Skin of body (tissue), 1 donor: ENCODE measurements at regions not wholly inside any gene's neighbourhood (a gene's known extent, or its start where the extent isn't known, plus 50 kb on each side); places are given as distances from the start of the nearest gene placed in this dataset.
A peak's percentile ranks its signal among the peaks of the same experiment; 100 is the strongest.
"Not testable (repeated sequence)": the region's sequence is repeated elsewhere in the genome, so short reads cannot be mapped to it uniquely, and the experiment has no call there.

Experiments
- DNase-seq: peaks from one replicate; lab custom pipeline; 2025; lab: John Stamatoyannopoulos, UW

DNA sequence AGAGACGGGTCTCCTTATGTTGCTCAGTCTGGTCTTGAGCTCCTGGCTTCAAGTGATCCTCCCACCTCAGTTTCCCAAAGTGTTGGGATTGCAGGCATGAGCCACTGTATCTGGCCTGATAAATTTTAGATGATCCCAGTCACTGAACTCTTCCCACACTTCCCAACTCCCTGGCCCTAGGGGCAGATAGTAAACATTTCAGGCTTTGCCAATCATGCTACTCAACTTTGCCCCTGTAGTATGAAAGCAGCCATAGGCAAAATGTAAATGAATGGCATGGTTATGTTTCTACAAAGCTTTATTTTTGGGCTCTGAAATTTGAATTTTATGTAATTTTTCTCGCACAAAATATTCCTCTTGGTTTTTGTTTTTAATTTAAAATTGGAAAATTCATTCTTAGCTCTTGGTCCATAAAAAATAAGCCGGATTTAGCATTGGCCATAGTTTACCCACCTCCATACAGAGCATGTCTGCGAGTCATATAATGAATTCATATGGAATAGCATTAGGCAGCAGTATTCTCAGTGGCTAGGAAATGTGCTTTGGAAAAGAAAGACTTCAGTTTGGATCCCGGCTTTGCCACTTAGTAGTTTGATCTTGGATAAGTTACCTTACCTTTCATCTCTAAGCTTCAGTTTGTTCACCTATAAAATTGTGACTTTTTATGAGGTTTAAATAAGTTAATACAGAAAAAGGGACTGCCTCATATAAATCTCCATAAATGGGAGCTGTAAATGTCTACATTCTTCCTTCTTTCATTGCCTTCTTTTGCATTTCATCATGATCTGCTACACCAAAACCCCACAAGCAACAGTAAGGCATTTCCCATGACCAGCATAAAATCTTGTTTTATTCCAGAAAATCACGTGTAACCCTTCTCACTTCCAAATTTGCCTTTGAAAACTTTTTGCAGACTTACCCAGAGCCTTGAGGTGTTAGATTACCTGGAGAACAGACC is 360.3 kb upstream of the TPM1 start:
- DNase-seq: no peak

DNA sequence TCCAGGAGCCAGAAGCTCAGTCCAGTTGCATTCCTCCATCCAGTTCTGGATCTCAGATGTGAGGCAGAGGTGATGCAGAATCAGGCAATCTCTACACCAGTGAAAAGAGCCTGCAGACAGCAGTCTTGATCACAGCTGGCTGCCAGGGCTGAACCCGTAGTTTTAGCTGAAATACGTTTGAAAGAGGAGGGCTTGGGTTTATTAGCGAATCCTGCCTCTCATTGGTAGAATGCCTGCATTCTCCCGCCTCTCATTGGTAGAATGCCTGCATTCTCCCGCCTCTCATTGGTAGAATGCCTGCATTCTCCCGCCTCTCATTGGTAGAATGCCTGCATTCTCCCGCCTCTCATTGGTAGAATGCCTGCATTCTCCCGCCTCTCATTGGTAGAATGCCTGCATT is 359.4 kb upstream of the TPM1 start:
- not testable (repeated sequence) for DNase-seq

DNA sequence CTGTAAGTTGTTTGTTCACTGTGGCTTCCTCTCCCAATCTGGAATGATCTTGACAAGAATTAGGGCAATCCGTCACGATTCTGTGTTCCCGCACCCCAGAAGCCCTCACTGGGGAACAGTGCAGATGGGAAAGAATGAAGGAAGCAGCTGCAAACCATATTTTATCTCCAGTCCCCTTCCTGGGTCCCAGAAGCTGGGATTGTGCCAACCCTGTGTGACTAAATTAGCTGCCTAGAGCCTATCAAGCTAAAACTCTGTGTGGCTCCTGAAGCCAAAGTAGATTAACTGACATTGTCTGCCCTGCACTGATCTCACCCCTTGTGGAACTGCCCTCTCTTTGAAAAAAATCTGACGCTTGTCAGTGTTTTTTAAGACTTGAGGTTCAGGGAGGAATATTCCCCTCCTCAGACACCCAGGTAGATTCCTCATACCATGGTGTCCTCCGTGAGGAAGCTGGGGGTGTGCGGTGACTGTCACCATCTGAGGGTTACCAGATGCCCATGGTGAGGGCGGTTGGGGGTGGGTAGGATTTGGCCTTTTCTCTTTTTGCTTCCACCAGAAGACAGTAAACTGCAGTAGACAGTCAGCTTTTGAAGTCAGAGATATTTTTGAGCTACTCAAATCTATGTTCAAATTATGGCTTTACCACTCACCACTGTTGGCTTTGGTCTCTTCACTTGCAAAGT is 358.3 kb upstream of the TPM1 start:
- DNase-seq: peak; percentile 25

DNA sequence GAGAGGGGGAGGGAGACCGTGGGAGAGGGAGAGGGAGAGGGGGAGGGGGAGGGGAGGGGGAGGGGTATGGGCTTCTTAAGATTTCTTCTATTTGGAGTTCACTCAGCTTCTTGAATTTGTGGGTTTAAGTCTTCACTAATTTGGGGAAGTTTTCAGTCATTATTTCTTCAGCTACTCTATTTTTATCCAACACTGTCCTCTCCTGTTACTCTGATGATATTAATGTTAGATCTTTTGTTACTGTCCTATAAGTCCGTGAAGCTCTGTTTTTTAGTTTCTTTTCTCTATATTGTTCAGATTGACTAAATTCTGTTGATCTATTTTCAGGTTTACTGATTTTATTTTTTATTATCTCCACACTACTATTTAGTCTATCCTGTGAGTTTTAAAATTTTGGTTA is 351.5 kb upstream of the TPM1 start:
- DNase-seq: no peak

DNA sequence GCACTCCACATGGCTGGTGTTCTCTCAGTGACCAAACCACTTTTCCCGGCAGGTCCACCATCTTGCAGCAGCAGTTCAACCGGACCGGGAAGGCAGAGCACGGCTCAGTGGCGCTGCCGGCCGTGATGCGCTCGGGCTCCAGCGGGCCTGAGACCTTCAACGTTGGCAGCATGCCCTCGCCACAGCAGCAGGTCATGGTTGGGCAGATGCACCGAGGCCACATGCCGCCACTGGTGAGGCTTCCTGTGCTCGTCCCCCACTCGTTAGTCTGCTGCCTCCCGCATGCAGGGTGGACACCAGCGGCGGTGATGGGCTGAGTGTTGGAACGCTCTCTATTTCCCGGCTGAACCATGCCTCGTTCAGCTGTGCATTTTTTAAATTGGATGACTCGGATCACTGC is 344.9 kb upstream of the TPM1 start:
- DNase-seq: no peak

DNA sequence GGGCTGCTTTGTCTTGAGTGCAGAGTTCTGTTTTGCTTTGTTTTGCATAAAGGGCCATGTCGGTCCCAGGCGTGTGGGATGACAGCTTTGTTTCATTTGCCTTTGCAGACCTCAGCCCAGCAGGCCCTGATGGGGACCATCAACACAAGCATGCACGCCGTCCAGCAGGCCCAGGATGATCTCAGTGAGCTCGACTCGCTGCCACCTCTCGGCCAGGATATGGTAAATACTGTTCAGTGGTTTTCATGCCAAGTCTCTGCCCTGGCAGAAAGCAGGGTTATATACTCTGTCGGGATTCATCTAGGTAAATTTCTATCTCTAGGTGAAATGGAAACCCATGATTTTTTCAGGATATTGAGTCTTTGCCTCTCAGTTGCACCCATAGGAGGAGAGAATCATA is 343.9 kb upstream of the TPM1 start:
- no peak for DNase-seq

DNA sequence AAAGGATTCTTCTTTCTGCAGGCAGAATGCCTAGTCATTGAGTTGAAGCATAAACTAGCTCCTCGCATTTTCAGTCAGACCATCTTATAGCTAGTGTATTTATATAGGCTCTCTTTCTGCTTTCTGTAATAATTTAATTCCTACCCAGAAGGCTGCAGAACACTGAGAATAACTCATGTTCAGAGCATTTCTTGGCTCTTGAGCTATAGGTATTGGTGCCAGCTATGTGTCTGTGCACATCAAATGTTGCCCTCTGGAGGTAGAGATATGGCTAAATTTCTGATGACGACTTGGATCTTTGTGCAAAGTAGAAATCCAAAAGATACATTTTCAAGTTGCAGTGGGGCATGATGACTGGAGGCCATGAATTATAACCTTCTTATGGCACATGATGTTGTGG is 336.2 kb upstream of the TPM1 start:
- no peak for DNase-seq

DNA sequence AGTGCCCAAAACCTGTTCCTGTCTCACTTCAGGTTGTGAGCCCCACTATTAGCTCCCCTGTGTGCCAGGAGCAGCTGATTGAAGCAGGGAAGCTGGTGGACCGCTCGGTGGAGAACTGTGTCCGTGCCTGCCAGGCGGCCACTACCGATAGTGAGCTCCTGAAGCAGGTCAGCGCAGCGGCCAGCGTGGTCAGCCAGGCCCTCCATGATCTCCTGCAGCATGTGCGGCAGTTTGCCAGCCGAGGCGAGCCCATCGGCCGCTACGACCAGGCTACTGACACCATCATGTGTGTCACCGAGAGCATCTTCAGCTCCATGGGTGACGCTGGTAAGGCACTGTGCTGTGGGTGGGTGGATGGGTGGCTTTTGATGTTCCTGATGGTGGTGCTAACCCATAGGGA is 334.1 kb upstream of the TPM1 start:
- no peak for DNase-seq

DNA sequence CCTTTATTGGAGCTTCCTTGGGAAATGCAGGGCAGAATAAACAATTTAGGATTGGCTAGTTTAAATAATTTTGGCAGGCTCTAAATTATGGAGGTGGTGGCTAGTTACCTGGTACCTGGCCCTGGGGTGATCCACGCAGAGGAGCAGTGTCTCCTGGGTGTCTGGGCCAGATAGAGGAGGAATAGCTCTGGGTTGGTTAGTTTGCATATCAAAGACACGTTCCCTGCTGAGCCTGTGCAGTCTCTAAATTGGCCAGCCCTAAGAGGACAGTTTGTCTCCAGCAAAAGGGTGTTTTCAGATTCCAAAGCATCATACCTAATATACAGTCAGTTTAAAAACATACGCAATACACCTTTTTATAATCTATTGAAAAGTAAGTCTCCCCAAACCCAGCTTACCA is 333.3 kb upstream of the TPM1 start:
- no peak for DNase-seq

DNA sequence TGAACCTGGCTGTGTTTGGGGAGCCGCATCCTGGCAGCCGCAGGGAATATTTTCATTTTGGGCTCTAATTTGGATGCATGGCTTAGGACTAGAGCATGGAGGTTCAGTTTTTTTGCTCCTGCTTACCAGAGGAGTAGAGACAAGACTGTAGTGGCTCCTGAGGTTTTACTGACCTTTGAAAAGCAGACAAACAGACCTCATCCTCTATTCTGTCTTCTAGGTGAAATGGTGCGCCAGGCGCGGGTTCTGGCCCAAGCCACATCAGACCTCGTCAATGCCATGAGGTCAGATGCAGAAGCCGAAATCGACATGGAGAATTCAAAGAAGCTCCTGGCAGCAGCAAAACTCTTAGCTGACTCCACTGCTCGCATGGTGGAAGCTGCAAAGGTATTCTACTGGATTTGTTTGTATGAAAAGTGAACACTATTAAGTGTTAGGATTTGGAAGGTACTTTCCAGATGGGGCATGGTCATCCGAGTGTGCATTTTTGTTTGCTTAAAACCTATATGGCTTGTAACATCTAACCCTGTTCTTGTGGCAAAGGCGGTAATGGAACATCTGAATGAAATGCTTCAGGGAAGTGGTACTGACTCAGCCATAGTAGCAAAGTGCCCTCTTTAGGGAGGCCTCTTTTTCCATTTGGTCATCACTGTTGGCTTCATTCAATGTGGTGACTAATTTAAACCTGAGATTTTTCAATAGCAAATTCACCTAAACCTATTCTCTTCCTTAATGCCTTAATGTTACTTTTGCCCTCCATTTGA is 330.7 kb upstream of the TPM1 start:
- DNase-seq: no peak

DNA sequence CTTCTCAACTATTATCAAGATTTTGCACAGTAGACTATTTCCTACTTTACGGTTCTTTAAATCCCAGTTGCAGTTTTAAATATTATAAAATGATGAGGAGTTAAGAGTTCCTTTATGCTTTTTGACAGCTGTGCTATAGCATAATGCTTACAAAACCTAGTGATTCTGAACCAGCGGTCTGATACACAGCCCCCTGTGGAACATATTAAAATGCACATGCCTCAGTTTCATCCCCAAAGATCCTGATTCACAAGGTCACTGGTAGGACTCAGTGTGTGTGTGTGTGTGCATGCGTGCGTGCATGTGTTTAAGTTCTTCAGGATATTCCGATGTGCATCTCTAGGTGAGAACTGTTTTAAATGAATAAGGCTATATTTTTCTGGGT is 330.1 kb upstream of the TPM1 start:
- DNase-seq: no peak

DNA sequence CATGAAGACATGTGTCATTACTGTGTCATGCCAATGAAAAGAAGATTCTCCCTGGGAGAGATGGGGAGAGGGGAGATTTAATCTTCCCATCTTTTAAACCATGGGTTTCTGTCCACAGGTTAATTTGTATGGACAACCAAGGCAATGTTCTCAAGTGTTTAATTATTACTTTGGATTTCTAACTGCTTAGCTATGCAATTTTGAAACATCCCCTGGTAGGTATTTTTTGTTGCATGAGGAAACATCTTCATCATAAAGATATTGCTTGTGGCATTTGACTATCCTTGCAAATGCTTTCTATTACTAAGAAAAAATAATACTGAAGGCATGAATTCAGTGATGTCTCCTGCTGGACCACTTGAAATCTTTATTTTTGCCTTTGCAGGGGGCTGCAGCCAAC is 326.6 kb upstream of the TPM1 start:
- no peak for DNase-seq

DNA sequence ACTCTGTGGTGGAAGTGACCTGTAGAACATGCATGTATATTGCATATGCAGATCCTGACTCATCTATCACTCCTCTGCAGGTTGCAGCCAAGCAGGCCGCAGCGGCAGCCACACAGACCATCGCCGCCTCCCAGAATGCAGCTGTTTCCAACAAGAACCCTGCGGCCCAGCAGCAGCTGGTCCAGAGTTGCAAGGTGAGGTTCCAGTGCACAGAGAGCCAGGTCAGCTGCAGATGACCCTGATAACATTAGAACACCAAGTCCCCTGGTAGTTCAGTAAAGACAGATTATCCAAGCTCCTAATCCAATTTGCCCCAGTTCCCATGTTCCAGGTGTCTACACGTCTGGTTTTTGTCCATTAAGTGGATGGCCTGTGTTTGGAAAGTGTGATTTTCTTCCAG is 325.1 kb upstream of the TPM1 start:
- DNase-seq: no peak

DNA sequence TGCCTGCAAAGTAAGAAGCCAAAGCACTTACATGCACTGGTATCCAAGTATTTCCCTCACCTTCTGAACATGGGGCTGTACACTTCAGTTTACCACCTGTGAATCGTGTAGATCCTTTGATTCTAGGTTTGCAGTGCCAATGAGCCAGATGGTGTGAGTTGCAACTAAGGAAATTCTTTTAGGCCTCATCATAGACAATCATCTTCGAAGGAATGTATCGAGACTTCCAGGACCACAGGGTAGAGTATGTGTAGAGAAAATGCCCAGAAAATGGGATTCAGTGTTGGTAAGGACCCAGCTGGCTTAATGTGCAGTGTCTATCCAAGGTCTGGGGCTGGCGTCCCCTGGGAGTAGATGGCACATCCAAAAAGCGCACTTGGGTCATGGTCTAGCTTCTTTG is 323.2 kb upstream of the TPM1 start:
- no peak for DNase-seq

DNA sequence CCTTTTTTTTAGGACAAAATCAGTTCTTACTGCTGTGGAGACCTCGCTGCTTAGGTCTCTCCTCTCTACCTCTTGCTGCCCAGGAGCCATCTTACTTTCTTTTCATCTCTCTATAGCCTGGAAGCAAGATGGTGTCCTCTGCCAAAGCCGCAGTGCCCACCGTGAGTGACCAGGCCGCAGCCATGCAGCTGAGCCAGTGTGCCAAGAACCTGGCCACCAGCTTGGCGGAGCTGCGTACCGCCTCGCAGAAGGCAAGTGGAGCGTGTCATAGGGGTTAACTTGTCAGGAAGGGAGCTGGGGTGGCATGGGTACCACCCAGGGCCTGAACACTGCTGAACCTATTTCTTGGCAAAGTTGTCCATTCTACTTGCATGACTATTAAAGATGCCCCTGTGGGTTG is 320.3 kb upstream of the TPM1 start:
- no peak for DNase-seq

DNA sequence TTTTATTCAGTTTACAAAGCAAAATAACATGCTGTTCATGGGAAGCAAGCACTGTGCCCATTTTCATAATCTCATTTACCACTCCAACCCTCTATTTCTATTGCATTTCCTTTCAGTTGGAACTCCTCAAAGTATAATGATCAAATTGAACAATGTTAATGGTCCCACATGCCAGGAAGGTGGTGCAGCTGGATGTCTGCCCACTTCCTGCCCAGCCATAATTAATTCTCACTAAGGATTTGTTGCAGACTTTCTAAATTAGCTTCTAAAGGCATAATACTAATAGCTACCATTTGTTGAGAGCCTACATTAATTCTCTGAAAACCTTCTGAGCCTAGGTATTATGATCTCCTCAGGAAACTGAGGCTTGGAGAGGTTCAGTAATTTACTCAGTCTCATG is 316.1 kb upstream of the TPM1 start:
- no peak for DNase-seq

DNA sequence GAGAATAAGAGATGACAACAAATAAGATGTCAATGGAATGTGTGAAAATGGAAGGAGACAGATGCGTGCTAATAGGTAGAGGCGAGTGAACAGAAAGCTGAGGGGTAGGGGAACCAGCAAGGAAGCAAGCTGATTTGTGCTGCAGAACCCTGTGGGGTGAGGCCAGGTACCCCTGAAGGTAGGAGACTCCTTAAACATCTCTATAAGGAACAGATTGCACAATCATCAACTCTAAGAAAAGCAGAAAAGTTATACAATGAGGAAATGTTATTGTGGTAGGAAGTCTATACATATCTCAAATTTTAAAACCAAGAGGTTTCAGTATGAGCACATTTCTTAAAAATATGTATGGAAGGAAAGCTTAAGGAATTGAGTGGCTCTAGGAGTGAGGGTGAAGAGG is 315.0 kb upstream of the TPM1 start:
- no peak for DNase-seq

DNA sequence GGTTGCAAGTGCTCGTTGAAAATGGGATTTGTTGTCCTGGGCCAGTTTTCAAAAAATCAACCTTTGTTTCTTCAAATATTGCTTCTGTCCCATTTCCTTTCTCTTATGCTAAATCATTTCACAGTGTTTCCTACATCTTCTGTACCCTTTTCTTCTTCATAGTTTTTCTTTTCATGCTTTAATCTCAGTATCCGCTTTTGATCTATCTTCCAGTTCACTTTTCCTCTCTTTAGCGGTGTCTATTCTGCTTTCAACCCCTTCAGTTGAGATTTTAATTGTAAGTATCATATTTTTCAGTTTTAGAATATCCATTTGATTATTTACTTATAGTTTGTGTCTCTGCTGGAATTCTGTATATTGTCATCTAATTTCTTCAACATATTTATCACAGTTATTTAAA is 311.7 kb upstream of the TPM1 start:
- DNase-seq: no peak

DNA sequence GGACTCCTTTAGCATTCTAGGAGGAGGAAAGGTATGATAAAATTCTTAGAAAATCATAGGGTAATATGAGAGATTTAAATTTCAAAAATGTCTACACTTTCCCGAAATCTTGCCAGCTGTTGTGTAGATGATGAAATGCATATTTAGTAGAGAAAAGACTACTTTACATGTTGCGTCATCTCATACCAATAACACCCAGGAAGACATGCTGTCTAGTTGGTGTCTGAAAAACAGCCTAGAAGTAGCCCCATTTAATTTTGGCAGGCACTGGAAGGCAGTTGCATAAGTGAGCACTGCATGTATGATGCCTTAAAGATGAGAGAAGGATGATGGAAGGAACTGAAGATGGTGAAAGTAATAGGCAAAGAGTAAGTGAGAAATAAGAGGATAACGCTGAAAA is 310.5 kb upstream of the TPM1 start:
- no peak for DNase-seq

DNA sequence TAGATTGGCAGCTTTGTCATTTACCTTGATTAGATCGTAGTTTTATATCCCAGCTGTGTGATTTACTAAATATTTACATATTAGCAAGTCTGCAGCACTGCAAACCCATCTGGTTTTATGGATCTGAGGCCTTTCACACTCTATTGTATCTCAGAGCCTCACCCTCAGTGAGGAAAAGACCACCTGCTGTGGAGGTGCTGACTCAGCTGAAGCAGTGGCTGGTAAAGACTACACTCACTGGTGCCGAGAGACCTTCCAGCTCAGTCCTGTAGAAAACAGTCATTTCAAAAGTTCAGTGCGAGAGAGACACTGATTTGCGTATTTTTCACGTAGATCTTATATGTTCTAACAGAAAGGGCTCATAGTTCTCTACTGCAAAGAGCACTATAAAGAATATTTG is 307.8 kb upstream of the TPM1 start:
- DNase-seq: no peak

DNA sequence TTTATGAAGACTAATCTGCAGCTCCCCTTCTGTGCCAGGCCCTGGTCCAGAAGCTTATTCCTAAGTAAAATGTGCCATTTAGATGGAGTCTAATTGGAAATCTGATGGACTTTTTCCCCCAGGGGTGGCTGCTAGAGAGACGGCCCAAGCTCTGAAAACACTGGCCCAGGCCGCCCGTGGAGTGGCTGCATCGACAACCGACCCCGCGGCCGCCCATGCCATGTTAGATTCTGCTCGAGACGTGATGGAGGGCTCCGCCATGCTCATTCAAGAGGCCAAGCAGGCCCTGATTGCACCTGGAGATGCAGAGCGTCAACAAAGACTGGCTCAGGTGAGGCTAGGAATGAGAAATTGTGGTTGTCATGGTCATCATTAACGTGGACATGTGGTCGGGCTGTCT is 305.8 kb upstream of the TPM1 start:
- no peak for DNase-seq

DNA sequence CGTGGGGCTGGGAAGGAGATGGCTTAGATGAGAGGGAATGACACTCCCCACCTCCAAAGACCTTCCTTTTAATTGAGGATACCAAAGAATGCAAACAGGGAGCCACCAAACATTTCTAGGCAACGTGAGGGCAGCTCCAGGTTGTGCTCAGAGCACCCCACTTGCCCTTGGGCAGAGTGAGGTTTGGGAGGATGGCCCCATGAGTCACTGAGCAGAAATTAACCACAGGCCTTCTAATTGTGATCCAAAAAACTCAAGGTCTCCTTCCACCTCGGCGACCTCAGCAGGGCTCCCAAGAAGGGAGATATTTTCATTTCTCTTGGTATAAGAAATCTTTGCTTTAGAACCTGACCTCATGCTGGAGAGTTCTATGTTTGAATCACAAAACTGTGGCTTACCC is 305.0 kb upstream of the TPM1 start:
- DNase-seq: no peak
